Activated naive CD4-positive, alpha-beta T cell treated with anti-CD3 and anti-CD28 coated beads, Interleukin-2, amount 10 ng/mL, durations not matched to agents 7 days and 5 days (primary cell): ENCODE measurements at regions not wholly inside any gene's neighbourhood (a gene's known extent, or its start where the extent isn't known, plus 50 kb on each side); places are given as distances from the start of the nearest gene placed in this dataset.

Experiments used
- CTCF ChIA-PET: fragments of 350-600 bp; sonication (Branson Sonifier 250); formaldehyde crosslinking; loops from one replicate; lab custom pipeline; 2021; ENCODE audit warnings: antibody characterized with exemption; lab: Charles Lee
- DNase-seq: peaks from one replicate; pipeline ENCODE4 v3.0.0-alpha.2; 2020
- H3K27ac Mint-ChIP-seq: one replicate; pipeline ENCODE4 v1.8.0; 2021; ENCODE audit warnings: mild to moderate bottlenecking, moderate library complexity, mixed read lengths
- H3K27me3 Mint-ChIP-seq: one replicate; pipeline ENCODE4 v1.8.0; 2021; ENCODE audit warnings: mild to moderate bottlenecking, mixed read lengths
- H3K36me3 Mint-ChIP-seq: one replicate; pipeline ENCODE4 v1.8.0; 2021; ENCODE audit warnings: mixed read lengths
- H3K4me1 Mint-ChIP-seq: one replicate; pipeline ENCODE4 v1.8.0; 2021; ENCODE audit warnings: mixed read lengths
- H3K4me3 Mint-ChIP-seq: one replicate; pipeline ENCODE4 v1.8.0; 2021; ENCODE audit warnings: mild to moderate bottlenecking, moderate library complexity, mixed read lengths
- H3K9me3 Mint-ChIP-seq: one replicate; pipeline ENCODE4 v1.8.0; 2021; ENCODE audit warnings: mixed read lengths

- H3K27ac Mint-ChIP-seq: peak overlapping the region; percentile 89
- peaks cover 95% of the 10 kb centered on the region for H3K4me1 Mint-ChIP-seq
Measured at GRCh38 chr7:130943336-130943901, 209.4 kb upstream of the KLF14 start.

DNA sequence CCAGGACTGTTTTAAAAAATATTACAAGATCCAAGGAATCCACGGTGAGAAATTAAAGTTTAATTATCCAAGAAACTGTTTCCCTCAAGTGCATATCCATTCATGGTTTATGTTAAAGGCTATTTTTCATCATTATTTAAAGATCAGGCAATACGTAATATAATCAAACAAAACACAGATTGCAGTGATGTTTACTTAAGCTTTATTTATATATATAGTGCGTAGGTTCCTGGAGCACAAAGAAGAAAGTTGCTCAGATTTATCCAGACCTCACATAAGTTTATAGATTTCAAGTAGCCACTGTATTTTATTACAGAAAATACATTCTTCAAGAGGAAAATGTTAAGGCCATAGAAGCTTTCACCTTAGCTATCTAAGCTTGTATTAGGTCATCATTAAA is 210.0 kb upstream of the KLF14 start:
- Mint-ChIP-seq H3K4me3 (peak overlapping the region; percentile 73), H3K27ac (peak overlapping the region; percentile 89), H3K27me3 (no peaks in the 10 kb centered on the region), H3K36me3 (peaks cover 70% of the 10 kb centered on the region), H3K4me1 (peaks cover 93% of the 10 kb centered on the region), H3K9me3 (no peaks in the 10 kb centered on the region)
- CTCF ChIA-PET: interaction anchor here (1.0 to 6.3 kb wide), 5 partner anchors 13 to 96 kb away, joined by 4 to 31 read pairs (median 9); no protein-coding TSS in a partner anchor
- DNase-seq: no peak

More at GRCh38 chr7:130943336-130943901, 209.4 kb upstream of the KLF14 start:
- CTCF ChIA-PET: interaction anchor here (1.0 to 2.8 kb wide), 3 partner anchors 13 to 97 kb away, joined by 4 to 11 read pairs (median 9); no protein-coding TSS in a partner anchor
- H3K36me3 Mint-ChIP-seq: peaks cover 73% of the 10 kb centered on the region
- no peak for DNase-seq
- H3K4me3 Mint-ChIP-seq: peak overlapping the region; percentile 73
- H3K27me3 Mint-ChIP-seq: no peaks in the 10 kb centered on the region
- H3K9me3 Mint-ChIP-seq: no peaks in the 10 kb centered on the region

DNA sequence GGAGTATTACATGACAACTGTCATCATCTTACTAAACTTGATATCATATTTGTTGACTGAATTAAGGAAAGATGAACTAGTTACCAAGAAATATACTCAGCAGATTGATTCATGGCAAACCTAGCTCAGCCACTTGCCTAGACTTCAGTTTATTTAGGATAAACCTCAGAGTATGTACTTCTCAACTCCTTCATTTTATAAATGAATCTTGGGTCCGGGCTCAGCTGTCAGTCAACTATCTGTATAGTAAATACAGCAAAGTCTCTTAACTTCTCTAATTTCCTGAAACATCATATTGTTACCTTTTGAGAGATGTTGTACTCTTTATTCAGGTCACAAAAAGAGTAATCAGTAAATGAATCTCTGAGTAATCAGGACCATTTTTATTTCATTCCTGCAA is 211.0 kb upstream of the KLF14 start:
- no peak for DNase-seq
- Mint-ChIP-seq H3K4me3 (no peak overlapping the region), H3K27ac (peak overlapping the region; percentile 67), H3K4me1 (peaks cover 84% of the 10 kb centered on the region), H3K9me3 (no peaks in the 10 kb centered on the region), H3K36me3 (peaks cover 62% of the 10 kb centered on the region), H3K27me3 (no peaks in the 10 kb centered on the region)
- CTCF ChIA-PET: interaction anchor here (1.6 to 6.3 kb wide), 4 partner anchors 14 to 95 kb away, joined by 4 to 31 read pairs (median 10); no protein-coding TSS in a partner anchor

GRCh38 chr7:130945411-130945811 is 211.4 kb upstream of the KLF14 start:
- no peak overlapping the region for H3K4me3 Mint-ChIP-seq

GRCh38 chr7:130946114-130946513 is 212.1 kb upstream of the KLF14 start:
- CTCF ChIA-PET: interaction anchor here (0.9 to 6.3 kb wide), 3 partner anchors 10 to 49 kb away, joined by 3 to 31 read pairs (median 8); no protein-coding TSS in a partner anchor
- H3K9me3 Mint-ChIP-seq: no peaks in the 10 kb centered on the region
- H3K27me3 Mint-ChIP-seq: no peaks in the 10 kb centered on the region
- DNase-seq: no peak
- H3K36me3 Mint-ChIP-seq: peaks cover 53% of the 10 kb centered on the region
- peak overlapping the region; percentile 67 for H3K27ac Mint-ChIP-seq
- no peak overlapping the region for H3K4me3 Mint-ChIP-seq
- peaks cover 73% of the 10 kb centered on the region for H3K4me1 Mint-ChIP-seq

More at GRCh38 chr7:130945411-130945811, 211.4 kb upstream of the KLF14 start:
- Mint-ChIP-seq H3K9me3 (no peaks in the 10 kb centered on the region), H3K4me1 (peaks cover 80% of the 10 kb centered on the region), H3K27ac (peak overlapping the region; percentile 67), H3K27me3 (no peaks in the 10 kb centered on the region), H3K36me3 (peaks cover 59% of the 10 kb centered on the region)
- CTCF ChIA-PET: interaction anchor here (1.6 to 6.3 kb wide), 4 partner anchors 14 to 95 kb away, joined by 4 to 31 read pairs (median 10); no protein-coding TSS in a partner anchor
- DNase-seq: no peak

DNA sequence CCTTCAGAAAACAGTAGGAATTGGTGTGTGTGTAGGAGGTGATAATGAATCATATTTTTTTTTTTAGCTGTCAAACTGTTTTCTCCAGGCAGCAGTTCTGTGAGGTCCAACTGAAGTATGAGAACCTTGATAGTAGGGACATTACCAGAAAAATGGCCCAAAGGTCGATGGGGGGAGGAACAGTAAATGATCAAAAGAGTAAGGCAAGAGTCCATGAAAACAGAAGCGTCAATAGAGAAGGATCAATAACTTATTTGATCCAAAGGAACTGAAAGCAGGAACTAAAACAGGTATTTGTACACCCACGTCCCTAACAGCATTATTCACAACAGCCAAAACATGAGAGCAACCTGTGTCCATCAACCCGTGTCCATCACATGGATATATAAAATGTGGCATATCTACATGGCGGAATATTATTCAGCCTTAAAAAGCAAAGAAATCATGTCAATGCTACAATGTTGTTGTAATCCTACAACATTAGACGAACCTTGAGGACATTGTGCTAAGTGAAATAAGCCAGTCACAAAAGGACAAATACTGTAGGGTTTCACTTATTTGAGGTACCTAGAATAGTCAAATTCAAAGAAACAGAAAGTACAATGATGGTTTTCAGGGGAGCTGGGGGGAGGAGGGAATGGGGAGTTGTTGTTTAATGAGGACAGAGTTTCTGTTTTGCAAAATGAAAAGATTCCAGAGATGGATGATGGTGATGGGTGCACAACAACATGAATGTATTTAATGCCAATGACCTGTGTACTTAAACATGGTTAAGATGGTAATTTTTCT is 214.0 kb upstream of the KLF14 start:
- CTCF ChIA-PET: interaction anchor here (0.6 to 6.3 kb wide), 4 partner anchors 8 to 52 kb away, joined by 3 to 31 read pairs (median 8); no protein-coding TSS in a partner anchor
- H3K27me3 Mint-ChIP-seq: no peaks in the 10 kb centered on the region
- peak overlapping the region; percentile 83 for H3K27ac Mint-ChIP-seq
- peak overlapping the region; percentile 44 for H3K4me3 Mint-ChIP-seq
- peaks cover 40% of the 10 kb centered on the region for H3K36me3 Mint-ChIP-seq
- DNase-seq: peak; percentile 61
- H3K9me3 Mint-ChIP-seq: no peaks in the 10 kb centered on the region
- peaks cover 60% of the 10 kb centered on the region for H3K4me1 Mint-ChIP-seq

- Mint-ChIP-seq H3K9me3 (no peaks in the 10 kb centered on the region), H3K4me3 (no peak overlapping the region), H3K36me3 (peaks cover 38% of the 10 kb centered on the region), H3K27me3 (no peaks in the 10 kb centered on the region), H3K4me1 (peaks cover 60% of the 10 kb centered on the region), H3K27ac (peak overlapping the region; percentile 77)
- no peak for DNase-seq
- CTCF ChIA-PET: interaction anchor here (1.8 to 6.3 kb wide), 2 partner anchors 11 to 52 kb away, joined by 9 to 31 read pairs; no protein-coding TSS in a partner anchor
Measured at GRCh38 chr7:130948822-130949221, 214.8 kb upstream of the KLF14 start.

DNA sequence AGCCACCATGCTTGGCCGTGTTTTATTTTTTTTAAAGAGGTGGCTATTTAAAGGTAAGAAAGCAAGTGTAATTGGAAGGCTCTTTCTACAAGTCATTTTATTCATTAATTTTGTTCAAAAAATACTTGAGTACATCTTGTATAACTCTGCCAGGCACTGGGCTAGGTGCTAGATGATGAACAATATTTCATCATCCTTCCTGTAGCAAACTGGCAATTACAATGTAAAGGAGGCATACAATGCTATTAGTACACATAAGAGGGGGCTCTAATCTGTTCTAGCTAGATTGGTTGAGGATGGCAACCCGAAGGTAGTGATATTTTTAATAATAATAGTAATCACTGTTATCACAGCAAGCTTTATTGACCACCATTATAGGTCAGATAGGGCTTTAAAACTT is 215.5 kb upstream of the KLF14 start:
- no peaks in the 10 kb centered on the region for H3K27me3 Mint-ChIP-seq
- peak overlapping the region; percentile 86 for H3K27ac Mint-ChIP-seq
- H3K9me3 Mint-ChIP-seq: no peaks in the 10 kb centered on the region
- CTCF ChIA-PET: interaction anchor here (1.5 to 6.3 kb wide), 4 partner anchors 10 to 74 kb away, joined by 3 to 31 read pairs (median 10); no protein-coding TSS in a partner anchor
- DNase-seq: no peak
- no peak overlapping the region for H3K4me3 Mint-ChIP-seq
- peaks cover 46% of the 10 kb centered on the region for H3K36me3 Mint-ChIP-seq
- peaks cover 62% of the 10 kb centered on the region for H3K4me1 Mint-ChIP-seq

DNA sequence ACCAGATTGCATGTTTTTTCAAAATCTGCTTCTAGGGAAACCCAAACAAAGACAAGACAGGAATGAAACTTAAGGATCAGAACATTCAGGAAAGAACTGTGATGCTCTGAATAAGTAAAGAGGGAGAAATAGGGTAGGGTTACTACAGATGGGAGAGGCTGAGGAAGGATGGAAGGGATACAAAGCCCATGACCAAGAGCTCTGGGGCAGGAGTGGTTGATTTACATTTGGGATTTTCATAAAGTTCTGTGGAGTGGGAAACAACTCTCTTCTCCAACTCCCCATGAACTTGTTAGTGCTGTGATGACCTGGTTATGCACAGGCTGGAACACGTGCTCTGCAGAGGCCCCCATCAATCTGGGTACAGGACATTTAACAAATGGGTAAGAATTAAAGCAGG is 216.0 kb upstream of the KLF14 start:
- H3K4me1 Mint-ChIP-seq: peaks cover 62% of the 10 kb centered on the region
- H3K36me3 Mint-ChIP-seq: peaks cover 46% of the 10 kb centered on the region
- H3K9me3 Mint-ChIP-seq: no peaks in the 10 kb centered on the region

DNA sequence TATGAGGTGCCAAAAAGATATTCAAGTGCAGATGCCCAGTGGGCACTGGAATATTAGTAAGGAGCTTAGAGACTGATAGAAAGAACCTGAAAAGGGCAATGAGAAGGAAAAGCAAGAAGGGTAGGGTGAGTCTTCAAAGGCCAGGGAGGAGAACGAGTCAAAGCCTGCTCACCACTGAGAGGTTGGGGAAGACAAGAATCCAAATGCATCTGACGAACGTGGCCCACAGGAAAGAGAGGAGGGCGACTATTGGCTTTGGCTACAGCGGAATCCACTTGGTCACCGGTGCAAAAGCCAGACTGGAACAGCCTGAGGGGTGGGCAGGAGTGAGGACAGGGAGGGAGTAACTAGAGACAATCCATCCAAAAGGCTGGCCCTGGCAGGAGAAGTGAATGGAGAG is 216.7 kb upstream of the KLF14 start:
- no peak overlapping the region for H3K27ac Mint-ChIP-seq
- peaks cover 45% of the 10 kb centered on the region for H3K36me3 Mint-ChIP-seq
- H3K4me1 Mint-ChIP-seq: peaks cover 62% of the 10 kb centered on the region
- no peak overlapping the region for H3K4me3 Mint-ChIP-seq
- no peak for DNase-seq
- no peaks in the 10 kb centered on the region for H3K27me3 Mint-ChIP-seq
- no peaks in the 10 kb centered on the region for H3K9me3 Mint-ChIP-seq
- CTCF ChIA-PET: interaction anchor here (0.6 to 2.9 kb wide), 3 partner anchors 22 to 75 kb away, joined by 3 to 11 read pairs (median 7); no protein-coding TSS in a partner anchor

More for the DNA sequence above, 216.0 kb upstream of the KLF14 start:
- CTCF ChIA-PET: interaction anchor here (1.5 to 6.3 kb wide), 3 partner anchors 9 to 75 kb away, joined by 3 to 31 read pairs (median 11); no protein-coding TSS in a partner anchor
- H3K4me3 Mint-ChIP-seq: no peak overlapping the region
- no peaks in the 10 kb centered on the region for H3K27me3 Mint-ChIP-seq
- DNase-seq: no peak
- no peak overlapping the region for H3K27ac Mint-ChIP-seq

GRCh38 chr7:130951303-130951975 is 217.4 kb upstream of the KLF14 start:
- peaks cover 51% of the 10 kb centered on the region for H3K36me3 Mint-ChIP-seq

DNA sequence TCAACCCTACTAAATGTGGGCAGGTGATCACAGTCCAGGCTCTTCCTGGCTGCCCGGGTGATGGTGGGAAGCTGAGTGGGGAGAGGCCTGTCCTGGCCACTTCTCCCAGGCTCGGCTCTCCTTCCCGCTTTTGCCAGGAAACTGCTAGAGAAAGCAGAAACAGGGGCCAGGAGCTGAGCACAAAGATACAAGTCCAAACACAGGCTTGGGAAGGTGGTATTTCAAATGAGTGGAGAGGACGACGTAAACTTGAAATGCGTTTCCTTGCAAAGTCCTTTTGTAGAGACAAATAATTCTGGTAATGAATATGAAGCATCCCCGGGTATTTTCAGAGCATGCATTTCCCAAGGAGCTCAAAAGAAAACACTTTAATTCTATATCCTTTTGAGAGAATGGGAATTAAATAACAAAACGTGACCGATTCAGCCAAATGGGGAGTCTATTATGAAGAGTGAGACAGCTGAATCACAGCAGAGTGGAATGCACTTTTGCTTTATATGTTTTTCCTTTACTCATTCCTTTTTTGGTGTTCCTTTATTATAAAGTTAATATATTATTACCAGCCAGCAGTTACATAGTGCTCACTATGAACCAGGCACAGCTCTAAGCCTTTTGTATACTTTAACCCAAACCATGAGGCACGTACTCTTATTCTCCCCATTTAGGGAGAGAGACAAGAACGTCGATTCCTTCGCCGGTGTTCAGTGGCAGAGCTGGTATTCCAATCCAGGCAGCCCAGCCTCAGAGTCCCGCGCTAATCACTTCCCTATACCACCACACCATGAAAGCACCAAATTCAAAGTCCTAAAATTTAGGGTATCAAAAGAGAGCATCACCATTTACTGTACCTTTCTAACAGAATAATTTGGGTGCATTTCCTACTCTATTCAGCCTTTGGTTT is 218.2 kb upstream of the KLF14 start:
- Mint-ChIP-seq H3K27ac (peak overlapping the region; percentile 75), H3K4me3 (peak overlapping the region; percentile 16), H3K36me3 (peaks cover 52% of the 10 kb centered on the region), H3K4me1 (peaks cover 61% of the 10 kb centered on the region), H3K27me3 (no peaks in the 10 kb centered on the region), H3K9me3 (no peaks in the 10 kb centered on the region)
- CTCF ChIA-PET: interaction anchor here (0.6 to 2.9 kb wide), 4 partner anchors 53 to 88 kb away, joined by 3 to 11 read pairs (median 4); no protein-coding TSS in a partner anchor
- DNase-seq: no peak

More at GRCh38 chr7:130951303-130951975, 217.4 kb upstream of the KLF14 start:
- CTCF ChIA-PET: interaction anchor here (0.6 to 2.9 kb wide), 3 partner anchors 23 to 89 kb away, joined by 5 to 11 read pairs (median 7); no protein-coding TSS in a partner anchor
- Mint-ChIP-seq H3K27ac (no peak overlapping the region), H3K4me1 (peaks cover 62% of the 10 kb centered on the region), H3K9me3 (no peaks in the 10 kb centered on the region), H3K4me3 (no peak overlapping the region), H3K27me3 (no peaks in the 10 kb centered on the region)
- DNase-seq: no peak
